H1 (cell line): ENCODE measurements at regions not wholly inside any gene's neighbourhood (a gene's known extent, or its start where the extent isn't known, plus 50 kb on each side); places are given as distances from the start of the nearest gene placed in this dataset.

ENCODE experiments used
- EGR1 ChIP-seq: IDR thresholded peaks from 2 replicates; pipeline ENCODE4 v1.6.1; 2011; ENCODE audit warnings: low read depth, low read length, borderline replicate concordance
- EZH2 ChIP-seq: fragments of 200-600 bp; sonication (generic); IDR thresholded peaks from 2 replicates; pipeline ENCODE4 v1.7.1; 2012; ENCODE audit warnings: low read depth, mild to moderate bottlenecking, moderate library complexity, low read length, inconsistent platforms; ENCODE audit not compliant: severe bottlenecking
- JUND ChIP-seq: IDR thresholded peaks from 2 replicates; pipeline ENCODE4 v1.6.1; 2011; ENCODE audit warnings: mild to moderate bottlenecking, improper control_type of control experiment, low read length
- PHF8 ChIP-seq: fragments of 200-600 bp; sonication (generic); conservative IDR thresholded peaks from 2 replicates; pipeline ENCODE4 v1.7.1; 2012; ENCODE audit warnings: low read depth, mild to moderate bottlenecking, inconsistent platforms, low read length, moderate library complexity
- POLR2A ChIP-seq, 2 experiments: IDR thresholded peaks; 1 replicate in 1 of 2; 2 replicates in 1 of 2; pipeline ENCODE4 v1.6.1; 2011; ENCODE audit warnings: low read depth in 2 of 2, low read length in 2 of 2, mild to moderate bottlenecking in 2 of 2; ENCODE audit errors: control extremely low read depth in 1 of 2
- RAD21 ChIP-seq, 2 experiments: IDR thresholded peaks in 1 of 2; conservative IDR thresholded peaks in 1 of 2; 2 replicates each; pipeline ENCODE4 v1.6.1; 2011; ENCODE audit warnings: low read depth in 2 of 2, low read length in 2 of 2, improper control_type of control experiment in 1 of 2, inconsistent platforms in 1 of 2, mild to moderate bottlenecking in 1 of 2, moderate library complexity in 1 of 2
- TF ChIP-seq, protein P1 (sequence below), 3 experiments: IDR thresholded peaks; 1 replicate in 2 of 3; 2 replicates in 1 of 3; pipeline versions ENCODE4 v1.5.1 to v1.6.1; 2011; ENCODE audit warnings: low read length in 3 of 3, mild to moderate bottlenecking in 3 of 3, inconsistent platforms in 2 of 3, low read depth in 1 of 3, moderate library complexity in 1 of 3; ENCODE audit not compliant: insufficient read depth in 1 of 3; ENCODE audit errors: control extremely low read depth in 1 of 3

DNA sequence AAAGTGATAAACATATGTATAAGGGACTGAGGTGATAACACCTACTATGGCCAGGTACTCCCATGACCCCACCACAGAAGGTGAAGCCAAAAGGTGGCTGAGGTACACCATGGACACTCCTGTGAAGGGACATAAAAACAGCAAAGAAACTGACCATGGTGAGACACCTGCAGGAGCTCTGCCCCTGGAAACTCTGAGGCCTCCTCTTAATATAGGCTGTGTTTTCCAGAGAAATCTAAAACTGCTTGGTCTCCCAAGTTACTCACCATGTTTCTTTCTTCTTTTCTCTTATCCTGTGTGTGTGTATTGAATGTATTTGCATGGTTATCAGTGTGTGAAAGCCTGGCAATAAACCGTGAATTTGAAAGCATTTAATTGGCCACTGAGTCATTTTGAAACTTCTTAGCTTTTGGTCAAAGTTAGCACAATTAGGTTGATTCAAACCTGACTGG, 739.3 kb upstream of the GCFC2 start:
- TF ChIP-seq RAD21 (IDR thresholded peaks at IDR 0.05 in 1 of 2, conservative IDR thresholded peaks at IDR 0.05 in 1 of 2; ENCODE audit: low read depth in 2 of 2, low read length in 2 of 2) (no peak), PHF8 (no peak), EZH2 (no peak), POLR2A (IDR thresholded peaks at IDR 0.05; ENCODE audit: control extremely low read depth in 1 of 2, low read depth in 2 of 2, low read length in 2 of 2) (no peak), JUND (no peak), EGR1 (no peak)
- TF ChIP-seq, protein P1, sequence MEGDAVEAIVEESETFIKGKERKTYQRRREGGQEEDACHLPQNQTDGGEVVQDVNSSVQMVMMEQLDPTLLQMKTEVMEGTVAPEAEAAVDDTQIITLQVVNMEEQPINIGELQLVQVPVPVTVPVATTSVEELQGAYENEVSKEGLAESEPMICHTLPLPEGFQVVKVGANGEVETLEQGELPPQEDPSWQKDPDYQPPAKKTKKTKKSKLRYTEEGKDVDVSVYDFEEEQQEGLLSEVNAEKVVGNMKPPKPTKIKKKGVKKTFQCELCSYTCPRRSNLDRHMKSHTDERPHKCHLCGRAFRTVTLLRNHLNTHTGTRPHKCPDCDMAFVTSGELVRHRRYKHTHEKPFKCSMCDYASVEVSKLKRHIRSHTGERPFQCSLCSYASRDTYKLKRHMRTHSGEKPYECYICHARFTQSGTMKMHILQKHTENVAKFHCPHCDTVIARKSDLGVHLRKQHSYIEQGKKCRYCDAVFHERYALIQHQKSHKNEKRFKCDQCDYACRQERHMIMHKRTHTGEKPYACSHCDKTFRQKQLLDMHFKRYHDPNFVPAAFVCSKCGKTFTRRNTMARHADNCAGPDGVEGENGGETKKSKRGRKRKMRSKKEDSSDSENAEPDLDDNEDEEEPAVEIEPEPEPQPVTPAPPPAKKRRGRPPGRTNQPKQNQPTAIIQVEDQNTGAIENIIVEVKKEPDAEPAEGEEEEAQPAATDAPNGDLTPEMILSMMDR (IDR thresholded peaks at IDR 0.05; ENCODE audit: control extremely low read depth in 1 of 3, insufficient read depth in 1 of 3, low read depth in 1 of 3, low read length in 3 of 3): no peak
